SU-DHL-6 (cell line): ENCODE measurements at regions not wholly inside any gene's neighbourhood (a gene's known extent, or its start where the extent isn't known, plus 50 kb on each side); places are given as distances from the start of the nearest gene placed in this dataset.

ENCODE experiments used
- CTCF ChIP-seq: fragments of 200-600 bp; sonication (generic); IDR thresholded peaks from one replicate; pipeline ENCODE4 v1.5.1; 2017; ENCODE audit warnings: antibody characterized with exemption, mild to moderate bottlenecking, low read length, moderate library complexity; ENCODE audit not compliant: insufficient read depth, poor library complexity, severe bottlenecking
- EZH2phosphoT487 ChIP-seq: fragments of 200-600 bp; sonication (generic), shearing (Covaris generic); conservative IDR thresholded peaks from 2 replicates; pipeline ENCODE4 v1.6.1; 2018; ENCODE audit warnings: mild to moderate bottlenecking, antibody characterized with exemption, low read length, moderate library complexity, mixed read lengths

GRCh38 chr10:130986846-130987245 lies 324.7 kb downstream of the TCERG1L start:
- TF ChIP-seq CTCF (no peak), EZH2phosphoT487 (no peak)
